ENCODE measurements at regions not wholly inside any gene's neighbourhood (a gene's known extent, or its start where the extent isn't known, plus 50 kb on each side); places are given as distances from the start of the nearest gene placed in this dataset.
A peak's percentile ranks its signal among the peaks of the same experiment; 100 is the strongest.

GRCh38 chr6:19042420-19042819 is 655.3 kb downstream of the RNF144B start:
- DNase-seq: no peak

- DNase-seq: no peak
These were observed 663.6 kb downstream of the RNF144B start for GRCh38 chr6:19050765-19051164.

GRCh38 chr6:19052219-19052618 is 665.1 kb downstream of the RNF144B start:
- DNase-seq: peak; percentile 54

- no peak for DNase-seq
These were observed 672.0 kb downstream of the RNF144B start for GRCh38 chr6:19059102-19059501.

- DNase-seq: peak; percentile 2
These were observed 680.0 kb downstream of the RNF144B start for GRCh38 chr6:19067165-19067564.

- no peak for DNase-seq
These were observed 683.4 kb downstream of the RNF144B start for GRCh38 chr6:19070520-19070919.

GRCh38 chr6:19083801-19084200 is 696.7 kb downstream of the RNF144B start:
- no peak for DNase-seq

GRCh38 chr6:19086480-19086879 is 699.3 kb downstream of the RNF144B start:
- DNase-seq: no peak

GRCh38 chr6:19087296-19087695 is 700.1 kb downstream of the RNF144B start:
- no peak for DNase-seq

- no peak for DNase-seq
These were observed 700.7 kb downstream of the RNF144B start for GRCh38 chr6:19087897-19088296.

GRCh38 chr6:19100752-19101151 is 713.6 kb downstream of the RNF144B start:
- no peak for DNase-seq

GRCh38 chr6:19102936-19103335 is 715.8 kb downstream of the RNF144B start:
- DNase-seq: no peak

GRCh38 chr6:19107468-19107867 is 720.3 kb downstream of the RNF144B start:
- DNase-seq: no peak

GRCh38 chr6:19121521-19121920 is 715.6 kb upstream of the ID4 start:
- no peak for DNase-seq

GRCh38 chr6:19127081-19127480 is 710.1 kb upstream of the ID4 start:
- DNase-seq: no peak

GRCh38 chr6:19128701-19129100 is 708.5 kb upstream of the ID4 start:
- DNase-seq: no peak

- DNase-seq: no peak
These were observed 701.5 kb upstream of the ID4 start for GRCh38 chr6:19135706-19136105.

- no peak for DNase-seq
These were observed 699.7 kb upstream of the ID4 start for GRCh38 chr6:19137505-19137904.

GRCh38 chr6:19142275-19142674 is 694.9 kb upstream of the ID4 start:
- DNase-seq: no peak

GRCh38 chr6:19150307-19150706 is 686.9 kb upstream of the ID4 start:
- no peak for DNase-seq

- DNase-seq: peak; percentile 85
These were observed 683.7 kb upstream of the ID4 start for GRCh38 chr6:19153270-19153980.

- no peak for DNase-seq
These were observed 683.2 kb upstream of the ID4 start for GRCh38 chr6:19153981-19154295.

GRCh38 chr6:19156443-19156842 is 680.7 kb upstream of the ID4 start:
- no peak for DNase-seq

- DNase-seq: no peak
These were observed 679.7 kb upstream of the ID4 start for GRCh38 chr6:19157486-19157885.

GRCh38 chr6:19158586-19158985 is 678.6 kb upstream of the ID4 start:
- DNase-seq: no peak

- peak; percentile 71 for DNase-seq
These were observed 678.1 kb upstream of the ID4 start for GRCh38 chr6:19159089-19159488.

Data from fibroblast of upper back skin (primary cell).